Ishikawa (cell line): ENCODE measurements at regions not wholly inside any gene's neighbourhood (a gene's known extent, or its start where the extent isn't known, plus 50 kb on each side); places are given as distances from the start of the nearest gene placed in this dataset.

Experiments used
- EGR1 ChIP-seq: IDR thresholded peaks from 2 replicates; pipeline ENCODE4 v1.6.1; 2012
- EP300 ChIP-seq: IDR thresholded peaks from 2 replicates; pipeline ENCODE4 v1.6.1; 2012; ENCODE audit warnings: borderline replicate concordance
- FOXM1 ChIP-seq: IDR thresholded peaks from 2 replicates; pipeline ENCODE4 v1.6.1; 2012; ENCODE audit warnings: low read depth, borderline replicate concordance
- RAD21 ChIP-seq: IDR thresholded peaks from 2 replicates; pipeline ENCODE4 v1.6.1; 2012; ENCODE audit warnings: low read depth
- REST ChIP-seq: IDR thresholded peaks from 2 replicates; pipeline ENCODE4 v1.6.1; 2012; ENCODE audit warnings: low read depth, mild to moderate bottlenecking
- TAF1 ChIP-seq: IDR thresholded peaks from 2 replicates; pipeline ENCODE4 v1.6.1; 2012; ENCODE audit warnings: low read depth, mild to moderate bottlenecking
- TEAD4 ChIP-seq: IDR thresholded peaks from 2 replicates; pipeline ENCODE4 v1.6.1; 2012
- USF1 ChIP-seq: IDR thresholded peaks from 2 replicates; pipeline ENCODE4 v1.6.1; 2012
- YY1 ChIP-seq: IDR thresholded peaks from 2 replicates; pipeline ENCODE4 v1.6.1; 2012; ENCODE audit warnings: low read depth
- ZBTB7A ChIP-seq: IDR thresholded peaks from 2 replicates; pipeline ENCODE4 v1.6.1; 2012; ENCODE audit warnings: low read depth

GRCh38 chr5:67253911-67254310 is 57.3 kb upstream of the CD180 start:
- TF ChIP-seq TEAD4 = no peak
- TF ChIP-seq USF1 = no peak
- no peak for TF ChIP-seq RAD21
- no peak for TF ChIP-seq ZBTB7A
- no peak for TF ChIP-seq REST
- no peak for TF ChIP-seq TAF1
- no peak for TF ChIP-seq YY1
- TF ChIP-seq EP300 = no peak
- TF ChIP-seq EGR1 = no peak
- TF ChIP-seq FOXM1 = no peak
